SK-N-SH treated with all-trans-retinoic acid at 6 μM for 48 hours (cell line): ENCODE measurements at regions not wholly inside any gene's neighbourhood (a gene's known extent, or its start where the extent isn't known, plus 50 kb on each side); places are given as distances from the start of the nearest gene placed in this dataset.

Experiments
- ATAC-seq: fragments of 200-7000 bp; cut with Tn5 transposase; 3 replicates; pipeline ENCODE4 v1.9.1; 2020; ENCODE audit warnings: mild to moderate bottlenecking, moderate library complexity
- CREB5 ChIP-seq: fragments of 250-450 bp; sonication (Bioruptor Pico); IDR thresholded peaks from 2 replicates; pipeline ENCODE4 v1.5.1; 2020; ENCODE audit warnings: low read depth, mild to moderate bottlenecking, moderate library complexity
- CSDC2 ChIP-seq: fragments of 250-450 bp; sonication (Bioruptor Pico); IDR thresholded peaks from 2 replicates; pipeline ENCODE4 v1.5.0; 2020; ENCODE audit warnings: mild to moderate bottlenecking, moderate library complexity
- CSRNP3 ChIP-seq: fragments of 250-450 bp; sonication (Bioruptor Pico); IDR thresholded peaks from 2 replicates; pipeline ENCODE4 v1.5.1; 2021; ENCODE audit warnings: mild to moderate bottlenecking, moderate library complexity
- ESRRG ChIP-seq: fragments of 250-450 bp; sonication (Bioruptor Pico); IDR thresholded peaks from 2 replicates; pipeline ENCODE4 v1.6.1; 2021; ENCODE audit warnings: mild to moderate bottlenecking
- ISL1 ChIP-seq: fragments of 250-450 bp; sonication (Bioruptor Pico); IDR thresholded peaks from 2 replicates; pipeline ENCODE4 v2.1.2; 2022; ENCODE audit warnings: mild to moderate bottlenecking, moderate library complexity
- OSR1 ChIP-seq: fragments of 250-450 bp; sonication (Bioruptor Pico); IDR thresholded peaks from 2 replicates; pipeline ENCODE4 v1.8.0; 2022; ENCODE audit warnings: moderate library complexity, mild to moderate bottlenecking, inconsistent platforms
- PATZ1 ChIP-seq: fragments of 250-450 bp; sonication (Bioruptor Pico); IDR thresholded peaks from 2 replicates; pipeline ENCODE4 v1.8.0; 2020; ENCODE audit warnings: mild to moderate bottlenecking, moderate library complexity, borderline replicate concordance
- POU6F1 ChIP-seq: fragments of 250-450 bp; sonication (Bioruptor Pico); IDR thresholded peaks from 2 replicates; pipeline ENCODE4 v1.8.0; 2021; ENCODE audit warnings: low read depth, mild to moderate bottlenecking, moderate library complexity, borderline replicate concordance
- PPARA ChIP-seq: fragments of 250-450 bp; sonication (Bioruptor Pico); IDR thresholded peaks from 2 replicates; pipeline ENCODE4 v1.5.0; 2020; ENCODE audit warnings: mild to moderate bottlenecking, borderline replicate concordance
- RARB ChIP-seq: fragments of 250-450 bp; sonication (Bioruptor Pico); IDR thresholded peaks from 2 replicates; pipeline ENCODE4 v1.8.0; 2021; ENCODE audit warnings: mild to moderate bottlenecking, moderate library complexity
- SNAI2 ChIP-seq: fragments of 250-450 bp; sonication (Bioruptor Pico); IDR thresholded peaks from 2 replicates; pipeline ENCODE4 v1.5.0; 2020; ENCODE audit warnings: mild to moderate bottlenecking, moderate library complexity
- TCF4 ChIP-seq: fragments of 250-450 bp; sonication (Bioruptor Pico); IDR thresholded peaks from 2 replicates; pipeline ENCODE4 v1.8.0; 2021; ENCODE audit warnings: mild to moderate bottlenecking, moderate library complexity, borderline replicate concordance
- TSHZ2 ChIP-seq: fragments of 250-450 bp; sonication (Bioruptor Pico); IDR thresholded peaks from 2 replicates; pipeline ENCODE4 v1.5.0; 2020; ENCODE audit warnings: mild to moderate bottlenecking, moderate library complexity
- ZC3H10 ChIP-seq: fragments of 250-450 bp; sonication (Bioruptor Pico); IDR thresholded peaks from 2 replicates; pipeline ENCODE4 v1.5.1; 2021; ENCODE audit warnings: mild to moderate bottlenecking, moderate library complexity
- ZFP3 ChIP-seq: fragments of 250-450 bp; sonication (Bioruptor Pico); IDR thresholded peaks from 2 replicates; pipeline ENCODE4 v1.5.0; 2020; ENCODE audit warnings: mild to moderate bottlenecking, moderate library complexity
- ZFP30 ChIP-seq: fragments of 450-650 bp; formaldehyde crosslinking; IDR thresholded peaks from 2 replicates; pipeline ENCODE4 v1.5.0; 2022; ENCODE audit warnings: mild to moderate bottlenecking, moderate library complexity
- ZNF565 ChIP-seq: fragments of 450-650 bp; formaldehyde crosslinking; conservative IDR thresholded peaks from 2 replicates; pipeline ENCODE4 v1.5.0; 2020; ENCODE audit warnings: low read depth, mild to moderate bottlenecking, moderate library complexity
- ZNF70 ChIP-seq: fragments of 450-650 bp; formaldehyde crosslinking; IDR thresholded peaks from 2 replicates; pipeline ENCODE4 v1.5.0; 2020; ENCODE audit warnings: mild to moderate bottlenecking, moderate library complexity
- ZNF8 ChIP-seq: fragments of 450-650 bp; formaldehyde crosslinking; IDR thresholded peaks from 2 replicates; pipeline ENCODE4 v1.5.0; 2020; ENCODE audit warnings: mild to moderate bottlenecking, moderate library complexity

- TF ChIP-seq TCF4 (CRISPR knock-in tag) (no peak), SNAI2 (no peak), ZNF565 (no peak), ZNF70 (CRISPR knock-in tag) (no peak), CREB5 (no peak), ZNF8 (no peak), ZC3H10 (CRISPR knock-in tag) (no peak)
- TF ChIP-seq, all 23 proteins: peak for 0
- no peak for ATAC-seq
These were observed 111.4 kb upstream of the GRAMD2B start for GRCh38 chr5:126311766-126312165.

GRCh38 chr5:126315341-126315740, 107.9 kb upstream of the GRAMD2B start:
- ATAC-seq, result no peak
- no peak for TF ChIP-seq CSRNP3 (CRISPR knock-in tag)
- TF ChIP-seq PPARA (CRISPR knock-in tag), result no peak
- no peak for TF ChIP-seq TCF4 (CRISPR knock-in tag)
- no peak for TF ChIP-seq RARB (CRISPR knock-in tag)
- TF ChIP-seq TSHZ2 (CRISPR knock-in tag), result no peak
- no peak for TF ChIP-seq ZFP3 (CRISPR knock-in tag)
- no peak for TF ChIP-seq ESRRG (CRISPR knock-in tag)
- TF ChIP-seq POU6F1 (CRISPR knock-in tag), result no peak
- no peak for TF ChIP-seq OSR1 (CRISPR knock-in tag)
- TF ChIP-seq ISL1 (CRISPR knock-in tag), result no peak
- no peak for TF ChIP-seq ZC3H10 (CRISPR knock-in tag)
- TF ChIP-seq CSDC2 (CRISPR knock-in tag), result no peak
- TF ChIP-seq ZNF70 (CRISPR knock-in tag), result no peak

- TF ChIP-seq ISL1 (CRISPR knock-in tag), result no peak
- TF ChIP-seq SNAI2, result no peak
- no peak for TF ChIP-seq ZFP3 (CRISPR knock-in tag)
- TF ChIP-seq ZC3H10 (CRISPR knock-in tag), result no peak
- no peak for TF ChIP-seq CSRNP3 (CRISPR knock-in tag)
- TF ChIP-seq ZFP30 (CRISPR knock-in tag), result no peak
- TF ChIP-seq ESRRG (CRISPR knock-in tag), result no peak
- no peak for TF ChIP-seq OSR1 (CRISPR knock-in tag)
- ATAC-seq, result no peak
These were observed 90.9 kb upstream of the GRAMD2B start for GRCh38 chr5:126332326-126332725.

GRCh38 chr5:126334760-126335159, 88.4 kb upstream of the GRAMD2B start:
- no peak for ATAC-seq
- TF ChIP-seq POU6F1 (CRISPR knock-in tag), result no peak
- TF ChIP-seq PATZ1 (CRISPR knock-in tag), result no peak
- TF ChIP-seq CSDC2 (CRISPR knock-in tag), result no peak
- TF ChIP-seq ZFP3 (CRISPR knock-in tag), result no peak
- TF ChIP-seq, all 23 proteins: peak for 0
